HCT116 (cell line): ENCODE measurements at regions not wholly inside any gene's neighbourhood (a gene's known extent, or its start where the extent isn't known, plus 50 kb on each side); places are given as distances from the start of the nearest gene placed in this dataset.

ENCODE experiments used
- ATAC-seq: fragments of 200-7000 bp; cut with Tn5 transposase; 2 replicates; pipeline ENCODE4 v1.9.1; 2020; ENCODE audit warnings: mild to moderate bottlenecking, moderate library complexity
- BruUV-seq: library from RNA; stranded (reverse); fragments of 400-500 nt; replicated peaks from 2 replicates; lab custom pipeline; 2021; lab: Mats Ljungman, UMichigan
- CTCF ChIA-PET: fragments of 300-600 bp; sonication (Branson Sonifier 250); formaldehyde crosslinking; loops from one replicate; lab custom pipeline; 2021; ENCODE audit warnings: antibody characterized with exemption; lab: Charles Lee
- POLR2A ChIA-PET: fragments of 300-600, 350-600 bp; sonication (Branson Sonifier 250); formaldehyde crosslinking; loops from one replicate; lab custom pipeline; 2021; ENCODE audit warnings: antibody characterized with exemption; lab: Charles Lee
- RAD21 ChIA-PET, 2 experiments: fragments of 300-600 bp; sonication (Branson Sonifier 250); formaldehyde crosslinking; loops; one replicate each; lab custom pipeline; 2023; ENCODE audit warnings: low total read pairs in 2 of 2; ENCODE audit not compliant: uncharacterized antibody in 2 of 2, unreplicated experiment in 2 of 2, low non-redundant PET in 1 of 2; lab: Charles Lee
- DNase-seq: peaks from one replicate; pipeline ENCODE4 v3.0.0-alpha.2; 2010; ENCODE audit warnings: low read depth, low spot score
- H2AFZ ChIP-seq: fragments of 200-600 bp; shearing (Covaris generic), sonication (generic); 2 replicates; pipeline ENCODE4 v1.6.1; 2017; ENCODE audit warnings: low read depth, mixed run types, mixed read lengths, antibody characterized with exemption, low read length; ENCODE audit not compliant: poor library complexity, severe bottlenecking
- H3K27ac ChIP-seq: 2 replicates; pipeline ENCODE4 v1.5.1; 2012; ENCODE audit warnings: low read depth, low read length
- H3K27me3 ChIP-seq: fragments of 200-600 bp; sonication (generic); 2 replicates; pipeline ENCODE4 v1.6.1; 2016; ENCODE audit warnings: mixed run types, low read length, mixed read lengths; ENCODE audit not compliant: insufficient read depth
- H3K36me3 ChIP-seq, 2 experiments: fragments of 200-500 bp in 1 of 2; fragments of 200-600 bp in 1 of 2; sonication (Bioruptor generic) in 1 of 2; sonication (generic) in 1 of 2; 2 replicates each; pipeline versions ENCODE4 v1.5.1 to v1.6.1; 2014 to 2016; ENCODE audit warnings: low read length in 2 of 2, inconsistent platforms in 1 of 2, mixed read lengths in 1 of 2, mixed run types in 1 of 2; ENCODE audit not compliant: insufficient read depth in 2 of 2, control insufficient read depth in 1 of 2
- H3K4me1 ChIP-seq, 2 experiments: fragments of 200-600 bp in 1 of 2; sonication (generic) in 1 of 2; 2 replicates each; pipeline versions ENCODE4 v1.5.1 to v1.6.1; 2012 to 2017; ENCODE audit warnings: low read length in 2 of 2, inconsistent platforms in 1 of 2, mild to moderate bottlenecking in 1 of 2, mixed read lengths in 1 of 2, mixed run types in 1 of 2, moderate library complexity in 1 of 2; ENCODE audit not compliant: insufficient read depth in 2 of 2, control insufficient read depth in 1 of 2
- H3K4me2 ChIP-seq: fragments of 200-600 bp; sonication (generic); 2 replicates; pipeline ENCODE4 v1.6.1; 2017; ENCODE audit warnings: mixed run types, low read length, mixed read lengths
- H3K4me3 ChIP-seq, 2 experiments: fragments of 200-600 bp in 1 of 2; sonication (generic) in 1 of 2; replicated peaks in 1 of 2; 2 replicates each; pipeline ENCODE4 v1.5.1; 2011 to 2016; ENCODE audit warnings: low read length in 2 of 2, control low read depth in 1 of 2, low read depth in 1 of 2, mild to moderate bottlenecking in 1 of 2, mixed read lengths in 1 of 2, mixed run types in 1 of 2
- H3K79me2 ChIP-seq: fragments of 200-600 bp; sonication (generic); 2 replicates; pipeline ENCODE4 v1.6.1; 2017; ENCODE audit warnings: mild to moderate bottlenecking, mixed run types, low read length, moderate library complexity, mixed read lengths; ENCODE audit not compliant: insufficient read depth
- H3K9ac ChIP-seq: fragments of 200-600 bp; sonication (generic); 2 replicates; pipeline ENCODE4 v1.6.1; 2016; ENCODE audit warnings: low read length, mixed read lengths
- H3K9me2 ChIP-seq: fragments of 200-600 bp; sonication (generic), shearing (Covaris generic); 2 replicates; pipeline ENCODE4 v1.6.1; 2017; ENCODE audit warnings: mixed run types, mild to moderate bottlenecking, moderate library complexity; ENCODE audit not compliant: insufficient read depth
- H3K9me3 ChIP-seq, 2 experiments: fragments of 200-500 bp in 1 of 2; fragments of 200-600 bp in 1 of 2; sonication (Bioruptor generic) in 1 of 2; sonication (generic) in 1 of 2; 2 replicates each; pipeline ENCODE4 v1.6.1; 2014 to 2017; ENCODE audit warnings: low read length in 2 of 2, mixed read lengths in 2 of 2, inconsistent platforms in 1 of 2, low read depth in 1 of 2, mild to moderate bottlenecking in 1 of 2, mixed run types in 1 of 2, moderate library complexity in 1 of 2; ENCODE audit not compliant: control insufficient read depth in 1 of 2, insufficient read depth in 1 of 2
- H4K20me1 ChIP-seq: fragments of 200-600 bp; sonication (generic), shearing (Covaris generic); 2 replicates; pipeline ENCODE4 v1.6.1; 2017; ENCODE audit warnings: mixed run types, mild to moderate bottlenecking, moderate library complexity; ENCODE audit not compliant: insufficient read depth
- CBX3 ChIP-seq: IDR thresholded peaks from 2 replicates; pipeline ENCODE4 v1.6.1; 2012; ENCODE audit warnings: low read depth
- CEBPB ChIP-seq: IDR thresholded peaks from 2 replicates; pipeline ENCODE4 v1.6.1; 2012; ENCODE audit warnings: low read depth
- EGR1 ChIP-seq: IDR thresholded peaks from 2 replicates; pipeline ENCODE4 v1.6.1; 2012; ENCODE audit warnings: low read depth
- FOSL1 ChIP-seq: IDR thresholded peaks from 2 replicates; pipeline ENCODE4 v1.6.1; 2012; ENCODE audit warnings: low read depth
- POLR2A ChIP-seq: IDR thresholded peaks from 2 replicates; pipeline ENCODE4 v1.7.0; 2011; ENCODE audit warnings: borderline replicate concordance; ENCODE audit not compliant: insufficient read depth, insufficient read length; ENCODE audit errors: extremely low read depth
- POLR2AphosphoS5 ChIP-seq: IDR thresholded peaks from 2 replicates; pipeline ENCODE4 v1.6.1; 2011; ENCODE audit warnings: mild to moderate bottlenecking, low read depth, low read length, moderate library complexity
- RAD21 ChIP-seq: IDR thresholded peaks from 2 replicates; pipeline ENCODE4 v1.6.1; 2012; ENCODE audit warnings: low read depth, mild to moderate bottlenecking
- SIN3A ChIP-seq: IDR thresholded peaks from 2 replicates; pipeline ENCODE4 v1.6.1; 2012; ENCODE audit warnings: low read depth
- SP1 ChIP-seq: IDR thresholded peaks from 2 replicates; pipeline ENCODE4 v1.6.1; 2012; ENCODE audit warnings: low read depth
- YY1 ChIP-seq: IDR thresholded peaks from 2 replicates; pipeline ENCODE4 v1.6.1; 2011; ENCODE audit warnings: low read length, low read depth, moderate library complexity, mild to moderate bottlenecking; ENCODE audit not compliant: insufficient replicate concordance; ENCODE audit errors: extremely low read depth
- intact Hi-C: fragments of 100-400 bp; cut with micrococcal nuclease; formaldehyde crosslinking; loops from 2 replicates; pipeline ENCODE4 v1.10.0; 2022
- TF ChIP-seq, protein P1 (sequence below): IDR thresholded peaks from 2 replicates; pipeline ENCODE4 v1.6.1; 2011; ENCODE audit warnings: mild to moderate bottlenecking, low read length, moderate library complexity; ENCODE audit not compliant: insufficient replicate concordance; ENCODE audit errors: extremely low read depth
- TF ChIP-seq, protein P2 (sequence below), 3 experiments: fragments of 200-600 bp in 1 of 3; sonication (generic) in 1 of 3; IDR thresholded peaks in 2 of 3; conservative IDR thresholded peaks in 1 of 3; 2 replicates each; pipeline ENCODE4 v1.5.1; 2012 to 2017; ENCODE audit warnings: low read depth in 2 of 3, low read length in 2 of 3, antibody characterized with exemption in 1 of 3, borderline replicate concordance in 1 of 3, control low read depth in 1 of 3, mild to moderate bottlenecking in 1 of 3, mixed read lengths in 1 of 3, mixed run types in 1 of 3, moderate library complexity in 1 of 3; ENCODE audit not compliant: insufficient read depth in 1 of 3
- TF ChIP-seq, protein P3 (sequence below): IDR thresholded peaks from 2 replicates; pipeline ENCODE4 v1.6.1; 2012; ENCODE audit warnings: low read depth

DNA sequence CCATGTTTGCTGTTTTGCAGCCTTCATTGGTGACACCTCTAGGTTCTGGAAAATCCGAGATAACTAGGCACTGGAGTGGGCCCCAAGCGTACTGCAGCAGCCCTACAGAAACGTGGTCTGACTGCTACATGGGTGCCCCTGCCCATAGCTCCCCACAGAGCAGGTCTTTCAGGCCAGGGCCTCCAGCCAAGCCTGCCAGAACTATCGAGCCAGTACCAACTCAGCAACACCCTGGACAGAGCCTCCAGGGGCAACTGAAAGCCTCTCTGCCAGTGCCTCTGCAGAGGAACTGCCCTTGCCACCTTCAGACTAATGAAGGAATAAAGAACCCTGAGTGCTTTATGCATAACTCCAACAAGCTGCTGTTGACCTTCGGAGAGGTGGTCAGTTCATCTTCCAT, 111.1 kb upstream of the PPP3CA start (continued):
- no peak for TF ChIP-seq SIN3A
- TF ChIP-seq POLR2AphosphoS5 = no peak
- TF ChIP-seq, all 23 proteins: peak for 0

DNA sequence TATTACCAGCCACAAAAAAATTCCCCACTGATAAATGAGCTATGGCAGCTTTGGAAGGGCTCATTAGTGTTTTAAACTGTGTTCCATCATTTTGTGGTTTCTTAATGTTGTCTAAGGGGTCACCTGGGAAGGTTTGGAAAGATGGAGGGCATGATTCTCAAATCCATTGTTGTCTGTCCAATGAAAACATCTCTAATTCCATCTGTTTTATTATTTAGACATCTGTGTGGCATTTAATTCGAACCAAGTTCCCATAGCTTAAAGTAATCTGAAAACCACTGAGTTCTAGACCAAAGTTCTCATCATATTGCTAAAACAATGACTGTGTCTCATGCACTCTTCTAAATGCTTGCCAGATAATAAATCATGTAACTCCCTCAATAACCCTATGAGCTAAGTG, 103.8 kb upstream of the PPP3CA start:
- H2AFZ ChIP-seq = no peak overlapping the region
- no peaks in the 10 kb centered on the region for H3K27me3 ChIP-seq
- H3K27ac ChIP-seq = no peak overlapping the region
- ATAC-seq = no peak
- no peak for DNase-seq
- H3K9ac ChIP-seq = no peak overlapping the region
- ChIA-PET CTCF (interaction anchor here (0.9 kb wide), 1 partner anchor 1453 kb away, joined by 3 read pairs; no protein-coding TSS in a partner anchor), POLR2A (no interaction called here), RAD21 (no interaction called here)
- H3K9me2 ChIP-seq = no peaks in the 10 kb centered on the region
- no peak overlapping the region for H3K4me3 ChIP-seq
- no peaks in the 10 kb centered on the region for H4K20me1 ChIP-seq
- H3K4me2 ChIP-seq = no peak overlapping the region
- no peaks in the 10 kb centered on the region for H3K4me1 ChIP-seq
- no peaks in the 10 kb centered on the region for H3K9me3 ChIP-seq
- no TSS peak for BruUV-seq
- intact Hi-C loops = no loop called here
- no peaks in the 10 kb centered on the region for H3K79me2 ChIP-seq
- no peaks in the 10 kb centered on the region for H3K36me3 ChIP-seq
- TF ChIP-seq SP1 (no peak), RAD21 (no peak), CBX3 (no peak), POLR2A (no peak)
- TF ChIP-seq, protein P1, sequence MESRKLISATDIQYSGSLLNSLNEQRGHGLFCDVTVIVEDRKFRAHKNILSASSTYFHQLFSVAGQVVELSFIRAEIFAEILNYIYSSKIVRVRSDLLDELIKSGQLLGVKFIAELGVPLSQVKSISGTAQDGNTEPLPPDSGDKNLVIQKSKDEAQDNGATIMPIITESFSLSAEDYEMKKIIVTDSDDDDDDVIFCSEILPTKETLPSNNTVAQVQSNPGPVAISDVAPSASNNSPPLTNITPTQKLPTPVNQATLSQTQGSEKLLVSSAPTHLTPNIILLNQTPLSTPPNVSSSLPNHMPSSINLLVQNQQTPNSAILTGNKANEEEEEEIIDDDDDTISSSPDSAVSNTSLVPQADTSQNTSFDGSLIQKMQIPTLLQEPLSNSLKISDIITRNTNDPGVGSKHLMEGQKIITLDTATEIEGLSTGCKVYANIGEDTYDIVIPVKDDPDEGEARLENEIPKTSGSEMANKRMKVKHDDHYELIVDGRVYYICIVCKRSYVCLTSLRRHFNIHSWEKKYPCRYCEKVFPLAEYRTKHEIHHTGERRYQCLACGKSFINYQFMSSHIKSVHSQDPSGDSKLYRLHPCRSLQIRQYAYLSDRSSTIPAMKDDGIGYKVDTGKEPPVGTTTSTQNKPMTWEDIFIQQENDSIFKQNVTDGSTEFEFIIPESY = no peak
- TF ChIP-seq, all 23 proteins: peak for 0

DNA sequence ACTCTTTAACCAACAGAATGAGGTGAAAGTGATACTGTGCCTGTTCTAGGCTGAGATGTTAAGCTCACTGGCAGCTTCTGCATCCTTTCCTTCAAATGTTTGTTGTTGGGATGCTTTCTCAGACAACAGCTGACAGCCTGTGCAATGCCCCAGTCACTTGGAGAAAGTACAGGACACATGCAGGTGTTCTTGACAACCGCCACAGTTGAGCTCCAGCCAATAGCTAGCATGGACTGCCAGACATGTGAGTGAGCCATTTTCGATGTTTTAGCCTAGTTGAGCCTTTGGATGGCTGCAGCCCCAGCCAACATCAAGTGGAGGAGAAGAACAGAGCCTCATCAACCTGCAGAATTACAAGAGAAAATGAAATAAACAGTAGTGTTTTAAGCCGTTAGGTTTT, 94.1 kb upstream of the PPP3CA start:
- CTCF ChIA-PET = no interaction called here
- TF ChIP-seq FOSL1 (no peak), CEBPB (no peak), SIN3A (no peak), YY1 (no peak), EGR1 (no peak)
- TF ChIP-seq, protein P2, sequence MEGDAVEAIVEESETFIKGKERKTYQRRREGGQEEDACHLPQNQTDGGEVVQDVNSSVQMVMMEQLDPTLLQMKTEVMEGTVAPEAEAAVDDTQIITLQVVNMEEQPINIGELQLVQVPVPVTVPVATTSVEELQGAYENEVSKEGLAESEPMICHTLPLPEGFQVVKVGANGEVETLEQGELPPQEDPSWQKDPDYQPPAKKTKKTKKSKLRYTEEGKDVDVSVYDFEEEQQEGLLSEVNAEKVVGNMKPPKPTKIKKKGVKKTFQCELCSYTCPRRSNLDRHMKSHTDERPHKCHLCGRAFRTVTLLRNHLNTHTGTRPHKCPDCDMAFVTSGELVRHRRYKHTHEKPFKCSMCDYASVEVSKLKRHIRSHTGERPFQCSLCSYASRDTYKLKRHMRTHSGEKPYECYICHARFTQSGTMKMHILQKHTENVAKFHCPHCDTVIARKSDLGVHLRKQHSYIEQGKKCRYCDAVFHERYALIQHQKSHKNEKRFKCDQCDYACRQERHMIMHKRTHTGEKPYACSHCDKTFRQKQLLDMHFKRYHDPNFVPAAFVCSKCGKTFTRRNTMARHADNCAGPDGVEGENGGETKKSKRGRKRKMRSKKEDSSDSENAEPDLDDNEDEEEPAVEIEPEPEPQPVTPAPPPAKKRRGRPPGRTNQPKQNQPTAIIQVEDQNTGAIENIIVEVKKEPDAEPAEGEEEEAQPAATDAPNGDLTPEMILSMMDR (IDR thresholded peaks at IDR 0.05 in 2 of 3, conservative IDR thresholded peaks at IDR 0.05 in 1 of 3; ENCODE audit: borderline replicate concordance in 1 of 3, insufficient read depth in 1 of 3, low read depth in 2 of 3, low read length in 2 of 3) = no peak
- TF ChIP-seq, protein P3, sequence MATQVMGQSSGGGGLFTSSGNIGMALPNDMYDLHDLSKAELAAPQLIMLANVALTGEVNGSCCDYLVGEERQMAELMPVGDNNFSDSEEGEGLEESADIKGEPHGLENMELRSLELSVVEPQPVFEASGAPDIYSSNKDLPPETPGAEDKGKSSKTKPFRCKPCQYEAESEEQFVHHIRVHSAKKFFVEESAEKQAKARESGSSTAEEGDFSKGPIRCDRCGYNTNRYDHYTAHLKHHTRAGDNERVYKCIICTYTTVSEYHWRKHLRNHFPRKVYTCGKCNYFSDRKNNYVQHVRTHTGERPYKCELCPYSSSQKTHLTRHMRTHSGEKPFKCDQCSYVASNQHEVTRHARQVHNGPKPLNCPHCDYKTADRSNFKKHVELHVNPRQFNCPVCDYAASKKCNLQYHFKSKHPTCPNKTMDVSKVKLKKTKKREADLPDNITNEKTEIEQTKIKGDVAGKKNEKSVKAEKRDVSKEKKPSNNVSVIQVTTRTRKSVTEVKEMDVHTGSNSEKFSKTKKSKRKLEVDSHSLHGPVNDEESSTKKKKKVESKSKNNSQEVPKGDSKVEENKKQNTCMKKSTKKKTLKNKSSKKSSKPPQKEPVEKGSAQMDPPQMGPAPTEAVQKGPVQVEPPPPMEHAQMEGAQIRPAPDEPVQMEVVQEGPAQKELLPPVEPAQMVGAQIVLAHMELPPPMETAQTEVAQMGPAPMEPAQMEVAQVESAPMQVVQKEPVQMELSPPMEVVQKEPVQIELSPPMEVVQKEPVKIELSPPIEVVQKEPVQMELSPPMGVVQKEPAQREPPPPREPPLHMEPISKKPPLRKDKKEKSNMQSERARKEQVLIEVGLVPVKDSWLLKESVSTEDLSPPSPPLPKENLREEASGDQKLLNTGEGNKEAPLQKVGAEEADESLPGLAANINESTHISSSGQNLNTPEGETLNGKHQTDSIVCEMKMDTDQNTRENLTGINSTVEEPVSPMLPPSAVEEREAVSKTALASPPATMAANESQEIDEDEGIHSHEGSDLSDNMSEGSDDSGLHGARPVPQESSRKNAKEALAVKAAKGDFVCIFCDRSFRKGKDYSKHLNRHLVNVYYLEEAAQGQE = no peak

More for the DNA sequence above, 94.1 kb upstream of the PPP3CA start:
- Histone ChIP-seq H3K27ac (no peak overlapping the region), H3K9ac (no peak overlapping the region), H3K27me3 (no peaks in the 10 kb centered on the region), H3K79me2 (no peaks in the 10 kb centered on the region), H3K4me3 (no peak overlapping the region), H2AFZ (no peak overlapping the region), H3K9me2 (no peaks in the 10 kb centered on the region), H3K4me2 (no peak overlapping the region), H3K4me1 (no peaks in the 10 kb centered on the region), H4K20me1 (no peaks in the 10 kb centered on the region), H3K36me3 (no peaks in the 10 kb centered on the region), H3K9me3 (no peaks in the 10 kb centered on the region)
- POLR2A ChIA-PET = no interaction called here
- ATAC-seq = no peak
- no TSS peak for BruUV-seq
- RAD21 ChIA-PET = no interaction called here
- no peak for DNase-seq
- intact Hi-C loops = no loop called here
